ENCODE measurements at regions not wholly inside any gene's neighbourhood (a gene's known extent, or its start where the extent isn't known, plus 50 kb on each side); places are given as distances from the start of the nearest gene placed in this dataset.
"Not testable (repeated sequence)": the region's sequence is repeated elsewhere in the genome, so short reads cannot be mapped to it uniquely, and the experiment has no call there.

DNA sequence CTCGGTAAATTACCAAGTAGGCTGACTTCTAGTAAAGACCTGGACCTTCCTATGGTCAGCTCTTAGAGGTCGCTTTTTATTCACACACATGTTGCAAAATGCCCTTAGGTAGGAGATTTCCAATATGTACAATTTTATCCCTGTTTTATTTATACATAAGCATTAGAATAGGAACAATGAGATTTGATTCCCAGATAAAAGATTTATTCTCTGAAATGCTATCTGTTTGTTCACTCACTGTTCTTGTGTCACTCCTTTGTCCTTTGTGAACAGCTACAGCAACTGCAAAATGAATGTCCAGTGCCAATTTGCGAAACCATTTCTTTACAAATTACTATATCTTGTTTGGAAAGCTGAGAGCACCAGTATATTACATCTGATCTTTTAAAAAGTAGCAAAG, 991.5 kb upstream of the TYRP1 start:
- 79 to 85% methylated on average over 3 of the region's 3 CpGs for WGBS, 2 donors
- Histone ChIP-seq H3K9ac (ENCODE audit: insufficient read depth in 1 of 2, low read length in 2 of 2) (no peak overlapping the region), H3K27ac (ENCODE audit: low read depth in 1 of 2, low read length in 1 of 2) (no peak overlapping the region), H3K9me3 (ENCODE audit: control insufficient read depth in 4 of 4, insufficient read depth in 3 of 4, low read length in 3 of 4) (no peaks in the 10 kb centered on the region), H3K27me3 (ENCODE audit: control insufficient read depth in 3 of 3, insufficient read depth in 3 of 3, low read length in 2 of 3) (no peaks in the 10 kb centered on the region), H3K4me1 (ENCODE audit: control insufficient read depth in 5 of 5, insufficient read depth in 5 of 5, low read length in 5 of 5) (no peaks in the 10 kb centered on the region), H3K36me3 (ENCODE audit: control insufficient read depth in 4 of 4, insufficient read depth in 4 of 4, low read length in 4 of 4) (no peaks in the 10 kb centered on the region), H3K4me3 (no peak overlapping the region)
- DNase-seq (no peak), ATAC-seq (ENCODE audit: insufficient read depth, low FRiP score) (no peak)
- TF ChIP-seq, protein P1, sequence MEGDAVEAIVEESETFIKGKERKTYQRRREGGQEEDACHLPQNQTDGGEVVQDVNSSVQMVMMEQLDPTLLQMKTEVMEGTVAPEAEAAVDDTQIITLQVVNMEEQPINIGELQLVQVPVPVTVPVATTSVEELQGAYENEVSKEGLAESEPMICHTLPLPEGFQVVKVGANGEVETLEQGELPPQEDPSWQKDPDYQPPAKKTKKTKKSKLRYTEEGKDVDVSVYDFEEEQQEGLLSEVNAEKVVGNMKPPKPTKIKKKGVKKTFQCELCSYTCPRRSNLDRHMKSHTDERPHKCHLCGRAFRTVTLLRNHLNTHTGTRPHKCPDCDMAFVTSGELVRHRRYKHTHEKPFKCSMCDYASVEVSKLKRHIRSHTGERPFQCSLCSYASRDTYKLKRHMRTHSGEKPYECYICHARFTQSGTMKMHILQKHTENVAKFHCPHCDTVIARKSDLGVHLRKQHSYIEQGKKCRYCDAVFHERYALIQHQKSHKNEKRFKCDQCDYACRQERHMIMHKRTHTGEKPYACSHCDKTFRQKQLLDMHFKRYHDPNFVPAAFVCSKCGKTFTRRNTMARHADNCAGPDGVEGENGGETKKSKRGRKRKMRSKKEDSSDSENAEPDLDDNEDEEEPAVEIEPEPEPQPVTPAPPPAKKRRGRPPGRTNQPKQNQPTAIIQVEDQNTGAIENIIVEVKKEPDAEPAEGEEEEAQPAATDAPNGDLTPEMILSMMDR (IDR thresholded peaks at IDR 0.05; ENCODE audit: control extremely low read depth, extremely low read depth), result no peak

GRCh38 chr9:11702548-11702947, 990.6 kb upstream of the TYRP1 start:
- no peak for ATAC-seq (ENCODE audit: insufficient read depth, low FRiP score)
- no peaks in the 10 kb centered on the region for H3K27me3 ChIP-seq (ENCODE audit: control insufficient read depth in 3 of 3, insufficient read depth in 3 of 3, low read length in 2 of 3)
- 88 to 94% methylated on average over 2 of the region's 2 CpGs for WGBS, 2 donors

DNA sequence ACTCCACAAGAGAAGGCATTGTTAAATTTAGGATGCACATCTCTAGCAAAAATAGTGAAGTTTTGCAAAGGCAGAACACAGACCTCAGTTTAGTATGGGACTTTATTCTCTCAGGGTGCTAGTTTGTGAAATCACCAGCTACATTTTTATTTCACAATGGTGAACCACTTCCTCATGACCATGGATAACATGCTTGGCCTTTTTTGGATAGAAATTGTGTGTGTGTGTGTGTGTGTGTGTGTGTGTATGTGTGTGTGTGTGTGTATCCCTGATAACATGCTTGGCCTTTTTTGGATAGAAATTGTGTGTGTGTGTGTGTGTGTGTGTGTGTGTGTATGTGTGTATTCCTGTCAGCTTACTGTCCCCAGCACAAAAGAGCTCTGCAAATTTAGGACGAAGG, 989.0 kb upstream of the TYRP1 start:
- WGBS, 2 donors, result 39 to 60% methylated on average over 1 of the region's 1 CpG

More at GRCh38 chr9:11702548-11702947, 990.6 kb upstream of the TYRP1 start:
- Histone ChIP-seq H3K9me3 (ENCODE audit: control insufficient read depth in 4 of 4, insufficient read depth in 3 of 4, low read length in 3 of 4) (no peaks in the 10 kb centered on the region), H3K4me3 (no peak overlapping the region), H3K27ac (ENCODE audit: low read depth in 1 of 2, low read length in 1 of 2) (no peak overlapping the region), H3K9ac (ENCODE audit: insufficient read depth in 1 of 2, low read length in 2 of 2) (no peak overlapping the region), H3K4me1 (ENCODE audit: control insufficient read depth in 5 of 5, insufficient read depth in 5 of 5, low read length in 5 of 5) (no peaks in the 10 kb centered on the region), H3K36me3 (ENCODE audit: control insufficient read depth in 4 of 4, insufficient read depth in 4 of 4, low read length in 4 of 4) (no peaks in the 10 kb centered on the region)
- no peak for DNase-seq
- TF ChIP-seq, protein P1 (IDR thresholded peaks at IDR 0.05; ENCODE audit: control extremely low read depth, extremely low read depth), result no peak

GRCh38 chr9:11708899-11709298, 984.3 kb upstream of the TYRP1 start:
- Histone ChIP-seq H3K27ac (ENCODE audit: low read depth in 1 of 2, low read length in 1 of 2) (no peak overlapping the region), H3K9ac (ENCODE audit: insufficient read depth in 1 of 2, low read length in 2 of 2) (no peak overlapping the region), H3K4me1 (ENCODE audit: control insufficient read depth in 5 of 5, insufficient read depth in 5 of 5, low read length in 5 of 5) (no peaks in the 10 kb centered on the region), H3K9me3 (ENCODE audit: control insufficient read depth in 4 of 4, insufficient read depth in 3 of 4, low read length in 3 of 4) (no peaks in the 10 kb centered on the region), H3K36me3 (ENCODE audit: control insufficient read depth in 4 of 4, insufficient read depth in 4 of 4, low read length in 4 of 4) (no peaks in the 10 kb centered on the region), H3K4me3 (no peak overlapping the region), H3K27me3 (ENCODE audit: control insufficient read depth in 3 of 3, insufficient read depth in 3 of 3, low read length in 2 of 3) (no peaks in the 10 kb centered on the region)
- TF ChIP-seq, protein P1 (IDR thresholded peaks at IDR 0.05; ENCODE audit: control extremely low read depth, extremely low read depth), result no peak
- WGBS, 2 donors, result 72 to 78% methylated on average over 2 of the region's 2 CpGs
- ATAC-seq (ENCODE audit: insufficient read depth, low FRiP score), result no peak
- DNase-seq, result no peak

More for the DNA sequence above, 989.0 kb upstream of the TYRP1 start:
- H3K4me1 ChIP-seq (ENCODE audit: control insufficient read depth in 5 of 5, insufficient read depth in 5 of 5, low read length in 5 of 5); H3K9ac ChIP-seq (ENCODE audit: insufficient read depth in 1 of 2, low read length in 2 of 2); H3K4me3 ChIP-seq; H3K27me3 ChIP-seq (ENCODE audit: control insufficient read depth in 3 of 3, insufficient read depth in 3 of 3, low read length in 2 of 3); H3K9me3 ChIP-seq (ENCODE audit: control insufficient read depth in 4 of 4, insufficient read depth in 3 of 4, low read length in 3 of 4); ATAC-seq (ENCODE audit: insufficient read depth, low FRiP score); DNase-seq; H3K36me3 ChIP-seq (ENCODE audit: control insufficient read depth in 4 of 4, insufficient read depth in 4 of 4, low read length in 4 of 4); H3K27ac ChIP-seq (ENCODE audit: low read depth in 1 of 2, low read length in 1 of 2): not testable (repeated sequence)

Data from lung (tissue), 11 donors.